ENCODE measurements at regions not wholly inside any gene's neighbourhood (a gene's known extent, or its start where the extent isn't known, plus 50 kb on each side); places are given as distances from the start of the nearest gene placed in this dataset.

GRCh38 chr5:121706686-121707085 lies 145.0 kb upstream of the FTMT start:
- Histone ChIP-seq H3K27me3 (no peaks in the 10 kb centered on the region), H3K36me3 (ENCODE audit: low read depth, missing control alignments) (no peaks in the 10 kb centered on the region), H3K9me3 (no peaks in the 10 kb centered on the region), H3K27ac (no peak overlapping the region), H3K4me3 (no peak overlapping the region), H3K4me1 (no peaks in the 10 kb centered on the region)
- TF ChIP-seq POLR2A (IDR thresholded peaks at IDR 0.05) (no peak), CTCF (IDR thresholded peaks at IDR 0.05) (no peak)
- DNase-seq = no peak
- WGBS, 2 donors = 71 to 73% methylated on average over 2 of the region's 2 CpGs
- intact Hi-C loops (cut with DNase I; ENCODE audit: low total_unique reads) = no loop called here

- Histone ChIP-seq H3K4me1 (no peaks in the 10 kb centered on the region), H3K27me3 (no peaks in the 10 kb centered on the region), H3K27ac (no peak overlapping the region), H3K36me3 (ENCODE audit: low read depth, missing control alignments) (no peaks in the 10 kb centered on the region), H3K4me3 (no peak overlapping the region), H3K9me3 (no peaks in the 10 kb centered on the region)
- no peak for TF ChIP-seq POLR2A (IDR thresholded peaks at IDR 0.05)
- no peak for TF ChIP-seq CTCF (IDR thresholded peaks at IDR 0.05)
- intact Hi-C loops (cut with DNase I; ENCODE audit: low total_unique reads) = no loop called here
- no peak for DNase-seq
- 88 to 96% methylated on average over 1 of the region's 1 CpG for WGBS, 2 donors
Measured at GRCh38 chr5:121707178-121707577, 144.5 kb upstream of the FTMT start.

- intact Hi-C loops (cut with DNase I; ENCODE audit: low total_unique reads) = no loop called here
- DNase-seq = no peak
- Histone ChIP-seq H3K9me3 (no peaks in the 10 kb centered on the region), H3K27ac (no peak overlapping the region), H3K36me3 (ENCODE audit: low read depth, missing control alignments) (no peaks in the 10 kb centered on the region), H3K4me3 (no peak overlapping the region), H3K4me1 (no peaks in the 10 kb centered on the region), H3K27me3 (no peaks in the 10 kb centered on the region)
- no peak for TF ChIP-seq CTCF (IDR thresholded peaks at IDR 0.05)
- no peak for TF ChIP-seq POLR2A (IDR thresholded peaks at IDR 0.05)
Measured at GRCh38 chr5:121711416-121711815, 140.3 kb upstream of the FTMT start.

GRCh38 chr5:121719255-121719654 lies 132.4 kb upstream of the FTMT start:
- 83 to 92% methylated on average over 2 of the region's 2 CpGs for WGBS, 2 donors
- Histone ChIP-seq H3K9me3 (no peaks in the 10 kb centered on the region), H3K27ac (no peak overlapping the region), H3K36me3 (ENCODE audit: low read depth, missing control alignments) (no peaks in the 10 kb centered on the region), H3K4me3 (no peak overlapping the region), H3K4me1 (no peaks in the 10 kb centered on the region), H3K27me3 (no peaks in the 10 kb centered on the region)
- TF ChIP-seq POLR2A (IDR thresholded peaks at IDR 0.05) (no peak), CTCF (IDR thresholded peaks at IDR 0.05) (no peak)
- no peak for DNase-seq
- intact Hi-C loops (cut with DNase I; ENCODE audit: low total_unique reads) = no loop called here

- no peak for DNase-seq
- Histone ChIP-seq H3K4me1 (no peaks in the 10 kb centered on the region), H3K9me3 (no peaks in the 10 kb centered on the region), H3K27me3 (no peaks in the 10 kb centered on the region), H3K4me3 (no peak overlapping the region), H3K27ac (no peak overlapping the region), H3K36me3 (ENCODE audit: low read depth, missing control alignments) (no peaks in the 10 kb centered on the region)
- no peak for TF ChIP-seq CTCF (IDR thresholded peaks at IDR 0.05)
- no peak for TF ChIP-seq POLR2A (IDR thresholded peaks at IDR 0.05)
- intact Hi-C loops (cut with DNase I; ENCODE audit: low total_unique reads) = no loop called here
- WGBS, 2 donors = 70 to 73% methylated on average over 1 of the region's 1 CpG
Measured at GRCh38 chr5:121725450-121725849, 126.2 kb upstream of the FTMT start.

All from testis (tissue), 2 donors.